Activated B cell treated with CpG ODN at 0.5 μM for 24 hours (primary cell): ENCODE measurements at regions not wholly inside any gene's neighbourhood (a gene's known extent, or its start where the extent isn't known, plus 50 kb on each side); places are given as distances from the start of the nearest gene placed in this dataset.

Experiments
- ATAC-seq: fragments of 200-7000 bp; cut with Tn5 transposase; one replicate; pipeline ENCODE4 v1.10.0; 2021; ENCODE audit warnings: low read depth, mild to moderate bottlenecking, moderate library complexity
- CTCF ChIA-PET: fragments of 350-600 bp; sonication (Branson Sonifier 250); formaldehyde crosslinking; loops from one replicate; lab custom pipeline; 2021; ENCODE audit warnings: antibody characterized with exemption; lab: Charles Lee
- POLR2A ChIA-PET: fragments of 350-600 bp; sonication (Branson Sonifier 250); formaldehyde crosslinking; loops from one replicate; lab custom pipeline; 2021; ENCODE audit warnings: antibody characterized with exemption; lab: Charles Lee
- DNase-seq: peaks from one replicate; pipeline ENCODE4 v3.0.0; 2022
- H3K27ac Mint-ChIP-seq: one replicate; pipeline ENCODE4 v1.8.0; 2020; ENCODE audit warnings: mixed read lengths
- H3K27me3 Mint-ChIP-seq: one replicate; pipeline ENCODE4 v1.8.0; 2021; ENCODE audit warnings: mixed read lengths
- H3K36me3 Mint-ChIP-seq: one replicate; pipeline ENCODE4 v1.8.0; 2021; ENCODE audit warnings: low read depth, mixed read lengths
- H3K4me1 Mint-ChIP-seq: one replicate; pipeline ENCODE4 v1.8.0; 2021; ENCODE audit warnings: mixed read lengths
- H3K4me3 Mint-ChIP-seq: one replicate; pipeline ENCODE4 v1.8.0; 2020; ENCODE audit warnings: mild to moderate bottlenecking, mixed read lengths
- H3K9me3 Mint-ChIP-seq: one replicate; pipeline ENCODE4 v1.8.0; 2020; ENCODE audit warnings: mixed read lengths
- CTCF ChIP-seq: fragments of 200-600 bp; IDR thresholded peaks from one replicate; pipeline ENCODE4 v1.8.0; 2022; ENCODE audit warnings: antibody characterized with exemption, mild to moderate bottlenecking
- intact Hi-C: fragments of 100-400 bp; cut with micrococcal nuclease; formaldehyde crosslinking; loops from one replicate; pipeline ENCODE4 v1.15.1; 2024

GRCh38 chrX:107542500-107542899, 85.8 kb upstream of the PRPS1 start:
- intact Hi-C loops, result no loop called here
- POLR2A ChIA-PET, result no interaction called here
- H3K36me3 Mint-ChIP-seq, result no peaks in the 10 kb centered on the region

GRCh38 chrX:107547621-107548020, 80.7 kb upstream of the PRPS1 start:
- ChIA-PET CTCF (no interaction called here), POLR2A (no interaction called here)

More at GRCh38 chrX:107542500-107542899, 85.8 kb upstream of the PRPS1 start:
- H3K9me3 Mint-ChIP-seq, result no peaks in the 10 kb centered on the region
- CTCF ChIA-PET, result no interaction called here
- ATAC-seq, result no peak
- no peak overlapping the region for H3K27ac Mint-ChIP-seq
- TF ChIP-seq CTCF, result no peak
- peaks cover 5% of the 10 kb centered on the region for H3K4me1 Mint-ChIP-seq
- no peaks in the 10 kb centered on the region for H3K27me3 Mint-ChIP-seq
- H3K4me3 Mint-ChIP-seq, result no peak overlapping the region
- no peak for DNase-seq

GRCh38 chrX:107548775-107549174, 79.5 kb upstream of the PRPS1 start:
- Mint-ChIP-seq H3K27me3 (no peaks in the 10 kb centered on the region), H3K27ac (no peak overlapping the region), H3K9me3 (no peaks in the 10 kb centered on the region), H3K4me1 (no peaks in the 10 kb centered on the region), H3K36me3 (peaks cover 2% of the 10 kb centered on the region), H3K4me3 (no peak overlapping the region)
- POLR2A ChIA-PET, result no interaction called here
- TF ChIP-seq CTCF, result no peak
- DNase-seq, result no peak
- CTCF ChIA-PET, result no interaction called here
- intact Hi-C loops, result loop anchor here (1.0 kb wide), 1 partner anchor 28 kb away; no protein-coding TSS in a partner anchor
- ATAC-seq, result no peak

More at GRCh38 chrX:107547621-107548020, 80.7 kb upstream of the PRPS1 start:
- no peak for TF ChIP-seq CTCF
- intact Hi-C loops, result loop anchor here (1.0 kb wide), 1 partner anchor 29 kb away; no protein-coding TSS in a partner anchor
- no peaks in the 10 kb centered on the region for H3K27me3 Mint-ChIP-seq
- ATAC-seq, result no peak
- no peaks in the 10 kb centered on the region for H3K4me1 Mint-ChIP-seq
- H3K36me3 Mint-ChIP-seq, result peaks cover 2% of the 10 kb centered on the region
- no peak for DNase-seq
- H3K27ac Mint-ChIP-seq, result no peak overlapping the region
- no peaks in the 10 kb centered on the region for H3K9me3 Mint-ChIP-seq
- no peak overlapping the region for H3K4me3 Mint-ChIP-seq

- ChIA-PET CTCF (no interaction called here), POLR2A (no interaction called here)
- ATAC-seq, result no peak
- no peak for DNase-seq
- no peak overlapping the region for H3K4me3 Mint-ChIP-seq
- no peaks in the 10 kb centered on the region for H3K9me3 Mint-ChIP-seq
- no peak for TF ChIP-seq CTCF
- no peaks in the 10 kb centered on the region for H3K27me3 Mint-ChIP-seq
- H3K4me1 Mint-ChIP-seq, result no peaks in the 10 kb centered on the region
- intact Hi-C loops, result no loop called here
- peaks cover 4% of the 10 kb centered on the region for H3K36me3 Mint-ChIP-seq
- no peak overlapping the region for H3K27ac Mint-ChIP-seq
Observed at GRCh38 chrX:107549504-107549903, 78.8 kb upstream of the PRPS1 start.

- no peaks in the 10 kb centered on the region for H3K27me3 Mint-ChIP-seq
- CTCF ChIA-PET, result no interaction called here
- POLR2A ChIA-PET, result no interaction called here
- DNase-seq, result no peak
- peaks cover 4% of the 10 kb centered on the region for H3K36me3 Mint-ChIP-seq
- no peak overlapping the region for H3K4me3 Mint-ChIP-seq
- intact Hi-C loops, result no loop called here
- no peak for ATAC-seq
- TF ChIP-seq CTCF, result no peak
- H3K27ac Mint-ChIP-seq, result no peak overlapping the region
- no peaks in the 10 kb centered on the region for H3K4me1 Mint-ChIP-seq
- H3K9me3 Mint-ChIP-seq, result no peaks in the 10 kb centered on the region
Observed at GRCh38 chrX:107551546-107551945, 76.8 kb upstream of the PRPS1 start.
